GM12878 (cell line): ENCODE measurements at regions not wholly inside any gene's neighbourhood (a gene's known extent, or its start where the extent isn't known, plus 50 kb on each side); places are given as distances from the start of the nearest gene placed in this dataset.

ENCODE experiments used
- CTCF ChIP-seq, 3 experiments: IDR thresholded peaks in 2 of 3; conservative IDR thresholded peaks in 1 of 3; 2 replicates each; pipeline ENCODE4 v1.5.1; 2011; ENCODE audit warnings: low read depth in 3 of 3, low read length in 3 of 3, mild to moderate bottlenecking in 3 of 3, control low read depth in 2 of 3, moderate library complexity in 2 of 3, inconsistent platforms in 1 of 3, mixed read lengths in 1 of 3; ENCODE audit not compliant: control insufficient read depth in 2 of 3, insufficient read depth in 1 of 3; ENCODE audit errors: extremely low read depth in 1 of 3
- ELK1 ChIP-seq: IDR thresholded peaks from 2 replicates; pipeline ENCODE4 v1.6.1; 2012; ENCODE audit warnings: low read depth, low read length, improper control_type of control experiment
- EZH2 ChIP-seq: IDR thresholded peaks from 2 replicates; pipeline ENCODE4 v1.6.1; 2012; ENCODE audit warnings: low read depth, mild to moderate bottlenecking, control low read depth, inconsistent platforms, low read length, borderline replicate concordance; ENCODE audit not compliant: control insufficient read depth
- GABPA ChIP-seq: IDR thresholded peaks from 2 replicates; pipeline ENCODE4 v1.6.1; 2014; ENCODE audit warnings: antibody characterized with exemption, low read depth, mild to moderate bottlenecking, inconsistent platforms
- IRF3 ChIP-seq: fragments of 450-650 bp; IDR thresholded peaks from 2 replicates; pipeline ENCODE4 v1.6.1; 2014; ENCODE audit warnings: mild to moderate bottlenecking
- NR2C1 ChIP-seq: fragments of 450-650 bp; IDR thresholded peaks from 2 replicates; pipeline ENCODE4 v1.6.1; 2017; ENCODE audit warnings: antibody characterized with exemption, mild to moderate bottlenecking, moderate library complexity
- PAX5 ChIP-seq: IDR thresholded peaks from 2 replicates; pipeline ENCODE4 v1.6.1; 2011; ENCODE audit warnings: low read depth, low read length, borderline replicate concordance
- RCOR1 ChIP-seq: conservative IDR thresholded peaks from 2 replicates; pipeline ENCODE4 v1.6.1; 2012; ENCODE audit warnings: low read depth, low read length, improper control_type of control experiment
- SIN3A ChIP-seq: IDR thresholded peaks from 2 replicates; pipeline ENCODE4 v1.6.1; 2012; ENCODE audit warnings: low read depth, low read length, improper control_type of control experiment
- YBX1 ChIP-seq: fragments of 450-650 bp; IDR thresholded peaks from 2 replicates; pipeline ENCODE4 v1.6.1; 2016; ENCODE audit warnings: antibody characterized with exemption
- ZNF24 ChIP-seq: fragments of 450-650 bp; IDR thresholded peaks from 2 replicates; pipeline ENCODE4 v1.6.1; 2017; ENCODE audit warnings: antibody characterized with exemption, mild to moderate bottlenecking
- ZZZ3 ChIP-seq: IDR thresholded peaks from 2 replicates; pipeline ENCODE4 v1.6.1; 2011; ENCODE audit warnings: low read depth; ENCODE audit not compliant: control insufficient read depth, insufficient read length

- TF ChIP-seq CTCF (IDR thresholded peaks at IDR 0.05 in 2 of 3, conservative IDR thresholded peaks at IDR 0.05 in 1 of 3; ENCODE audit: control insufficient read depth in 2 of 3, extremely low read depth in 1 of 3, insufficient read depth in 1 of 3, low read depth in 3 of 3, low read length in 3 of 3) = no peak
- TF ChIP-seq ELK1 = no peak
- TF ChIP-seq EZH2 = no peak
- no peak for TF ChIP-seq RCOR1
- TF ChIP-seq PAX5 = no peak
- TF ChIP-seq IRF3 = no peak
- no peak for TF ChIP-seq ZNF24
- TF ChIP-seq NR2C1 = no peak
- TF ChIP-seq GABPA = no peak
- TF ChIP-seq ZZZ3 = no peak
- TF ChIP-seq YBX1 = no peak
- TF ChIP-seq SIN3A = no peak
These were observed 463.4 kb downstream of the SLC16A7 start for GRCh38 chr12:60059180-60059579.
